Lung (tissue), 11 donors: ENCODE measurements at regions not wholly inside any gene's neighbourhood (a gene's known extent, or its start where the extent isn't known, plus 50 kb on each side); places are given as distances from the start of the nearest gene placed in this dataset.

Experiments used
- ATAC-seq: fragments of 200-7000 bp; cut with Tn5 transposase; one replicate; pipeline ENCODE4 v1.9.1; 2020; ENCODE audit warnings: moderate number of reproducible peaks; ENCODE audit not compliant: insufficient read depth, low FRiP score
- DNase-seq, 3 donors: peaks; one replicate each; pipeline ENCODE4 v3.0.0-alpha.2; 2013 to 2017
- H3K27ac ChIP-seq, 2 donors: one replicate each; pipeline ENCODE4 v1.5.1; 2013; ENCODE audit warnings: mild to moderate bottlenecking in 2 of 2, moderate library complexity in 2 of 2, control low read depth in 1 of 2, inconsistent platforms in 1 of 2, low read depth in 1 of 2, low read length in 1 of 2
- H3K27me3 ChIP-seq, 3 donors: one replicate each; pipeline ENCODE4 v1.5.1; 2013; ENCODE audit warnings: low read length in 2 of 3; ENCODE audit not compliant: control insufficient read depth in 3 of 3, insufficient read depth in 3 of 3
- H3K36me3 ChIP-seq, 4 donors: one replicate each; pipeline ENCODE4 v1.5.1; 2013; ENCODE audit warnings: low read length in 4 of 4, mild to moderate bottlenecking in 1 of 4, moderate library complexity in 1 of 4; ENCODE audit not compliant: control insufficient read depth in 4 of 4, insufficient read depth in 4 of 4
- H3K4me1 ChIP-seq, 5 donors: one replicate each; pipeline ENCODE4 v1.5.1; 2013; ENCODE audit warnings: low read length in 5 of 5, mild to moderate bottlenecking in 2 of 5, moderate library complexity in 1 of 5; ENCODE audit not compliant: control insufficient read depth in 5 of 5, insufficient read depth in 5 of 5
- H3K4me3 ChIP-seq: one replicate; pipeline ENCODE4 v1.5.1; 2013; ENCODE audit warnings: mild to moderate bottlenecking, control low read depth, moderate library complexity
- H3K9ac ChIP-seq, 2 donors: one replicate each; pipeline ENCODE4 v1.5.1; 2013; ENCODE audit warnings: low read length in 2 of 2, control low read depth in 1 of 2; ENCODE audit not compliant: insufficient read depth in 1 of 2
- H3K9me3 ChIP-seq, 4 donors: one replicate each; pipeline ENCODE4 v1.5.1; 2013; ENCODE audit warnings: low read length in 3 of 4, mild to moderate bottlenecking in 1 of 4, moderate library complexity in 1 of 4; ENCODE audit not compliant: control insufficient read depth in 4 of 4, insufficient read depth in 3 of 4
- WGBS, 2 donors: extraction: QIAGEN DNeasy Blood & Tissue Kit; methylation state at CpG; one replicate each; pipeline ENCODE4 v1.1.7; 2013; 5-methylcytosine and 5-hydroxymethylcytosine counted together
- TF ChIP-seq, protein P1 (sequence below): IDR thresholded peaks from 2 replicates; pipeline ENCODE4 v1.5.1; 2012; ENCODE audit warnings: mild to moderate bottlenecking; ENCODE audit errors: control extremely low read depth, extremely low read depth
- donor health status: control.
- donor health status: control.
- donor health status: Bipolar disorder and iron deficiency.
- donor health status: healthy.
- donor health status: DM: yes; HTN: yes; CAD: no.

DNA sequence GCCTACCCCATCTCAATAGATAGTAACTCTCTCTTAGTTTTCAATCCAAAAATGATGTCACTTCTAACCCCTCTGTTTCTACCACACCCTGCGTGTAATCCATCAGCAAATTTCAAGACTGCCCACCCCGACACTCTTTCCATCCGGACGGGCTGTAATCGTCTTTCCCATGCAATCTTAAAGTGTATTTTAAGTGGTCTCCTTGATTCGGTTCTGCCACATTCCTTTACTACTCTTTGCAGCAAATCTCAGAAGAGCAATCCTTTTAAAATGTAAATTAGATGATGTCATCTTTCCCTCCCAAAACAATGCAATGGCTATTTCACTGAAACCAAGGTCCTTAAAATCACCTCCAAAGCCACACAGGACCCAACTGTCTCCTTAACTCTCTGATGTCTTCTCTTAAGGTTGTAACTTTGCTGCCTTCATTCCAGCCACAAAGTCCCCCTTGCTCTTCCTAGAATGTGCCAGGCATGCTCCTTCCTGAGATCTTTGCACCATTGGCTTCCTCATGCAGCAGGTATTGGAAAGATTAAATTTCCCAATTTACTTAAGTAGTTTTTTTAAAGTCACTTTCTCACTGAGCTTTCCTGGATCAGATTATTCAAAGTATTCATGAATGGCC is 932.5 kb upstream of the WWC1 start:
- H3K4me1 ChIP-seq, result no peaks in the 10 kb centered on the region
- H3K4me3 ChIP-seq, result no peak overlapping the region
- no peak for ATAC-seq
- no peak overlapping the region for H3K27ac ChIP-seq
- TF ChIP-seq, protein P1, sequence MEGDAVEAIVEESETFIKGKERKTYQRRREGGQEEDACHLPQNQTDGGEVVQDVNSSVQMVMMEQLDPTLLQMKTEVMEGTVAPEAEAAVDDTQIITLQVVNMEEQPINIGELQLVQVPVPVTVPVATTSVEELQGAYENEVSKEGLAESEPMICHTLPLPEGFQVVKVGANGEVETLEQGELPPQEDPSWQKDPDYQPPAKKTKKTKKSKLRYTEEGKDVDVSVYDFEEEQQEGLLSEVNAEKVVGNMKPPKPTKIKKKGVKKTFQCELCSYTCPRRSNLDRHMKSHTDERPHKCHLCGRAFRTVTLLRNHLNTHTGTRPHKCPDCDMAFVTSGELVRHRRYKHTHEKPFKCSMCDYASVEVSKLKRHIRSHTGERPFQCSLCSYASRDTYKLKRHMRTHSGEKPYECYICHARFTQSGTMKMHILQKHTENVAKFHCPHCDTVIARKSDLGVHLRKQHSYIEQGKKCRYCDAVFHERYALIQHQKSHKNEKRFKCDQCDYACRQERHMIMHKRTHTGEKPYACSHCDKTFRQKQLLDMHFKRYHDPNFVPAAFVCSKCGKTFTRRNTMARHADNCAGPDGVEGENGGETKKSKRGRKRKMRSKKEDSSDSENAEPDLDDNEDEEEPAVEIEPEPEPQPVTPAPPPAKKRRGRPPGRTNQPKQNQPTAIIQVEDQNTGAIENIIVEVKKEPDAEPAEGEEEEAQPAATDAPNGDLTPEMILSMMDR, result no peak
- H3K9ac ChIP-seq, result no peak overlapping the region
- 42 to 48% methylated on average over 6 of the region's 6 CpGs for whole genome bisulfite sequencing, 2 donors
- peaks cover 0 to under 1% (median 0%) of the 10 kb centered on the region in 4 donors for H3K9me3 ChIP-seq
- no peaks in the 10 kb centered on the region for H3K36me3 ChIP-seq
- no peak for DNase-seq
- no peaks in the 10 kb centered on the region for H3K27me3 ChIP-seq

DNA sequence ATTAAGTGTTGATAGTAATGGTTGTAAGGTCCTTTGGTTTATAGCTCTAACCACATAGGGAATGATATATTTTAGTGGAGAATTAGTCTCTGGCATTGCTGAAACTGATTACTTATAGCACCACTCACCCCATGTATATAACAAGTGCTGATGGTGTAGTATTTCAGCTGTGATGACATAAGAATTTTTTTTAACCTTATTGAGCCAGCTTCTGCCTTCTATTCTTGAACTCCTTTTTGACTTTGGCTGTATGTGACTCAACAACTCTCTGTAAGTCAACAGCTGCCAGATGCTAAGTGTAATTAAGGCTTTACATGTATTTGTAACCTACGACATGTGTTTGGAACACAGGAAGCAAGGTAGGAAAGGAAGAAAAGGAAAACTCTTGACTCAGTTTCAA is 929.6 kb upstream of the WWC1 start:
- Histone ChIP-seq H3K27ac (no peak overlapping the region), H3K27me3 (no peaks in the 10 kb centered on the region), H3K9ac (no peak overlapping the region), H3K4me3 (no peak overlapping the region), H3K36me3 (no peaks in the 10 kb centered on the region), H3K4me1 (no peaks in the 10 kb centered on the region), H3K9me3 (no peaks in the 10 kb centered on the region)
- peak in 1 of 3 donors; percentile 15 for DNase-seq
- ATAC-seq, result no peak
- WGBS, 2 donors, result 72 to 79% methylated on average over 1 of the region's 1 CpG
- TF ChIP-seq, protein P1, result no peak

DNA sequence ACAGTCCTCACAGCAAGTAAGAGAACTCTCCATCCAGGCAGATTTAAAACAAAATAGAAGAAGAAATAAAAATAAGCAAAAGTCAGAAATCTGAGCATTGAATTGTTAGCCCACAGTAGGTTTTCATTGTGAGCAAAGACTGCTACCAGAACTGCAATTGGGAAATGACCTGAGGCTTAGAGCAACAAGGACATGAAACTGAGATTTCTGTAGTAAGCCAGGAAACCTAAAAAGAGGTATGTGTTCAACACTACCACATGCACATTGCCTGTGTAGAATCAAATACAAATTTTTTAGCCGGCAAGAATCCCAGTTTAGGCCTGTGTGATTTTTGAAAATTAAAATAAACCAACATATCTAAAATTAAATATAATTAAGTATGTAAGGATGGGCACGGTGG is 928.4 kb upstream of the WWC1 start:
- H3K4me3 ChIP-seq, result no peak overlapping the region
- no peaks in the 10 kb centered on the region for H3K9me3 ChIP-seq
- no peaks in the 10 kb centered on the region for H3K36me3 ChIP-seq
- no peak overlapping the region for H3K9ac ChIP-seq
- H3K4me1 ChIP-seq, result no peaks in the 10 kb centered on the region
- TF ChIP-seq, protein P1, result no peak
- WGBS, 2 donors, result 95% methylated on average over 2 of the region's 2 CpGs
- DNase-seq, result no peak
- no peaks in the 10 kb centered on the region for H3K27me3 ChIP-seq
- no peak overlapping the region for H3K27ac ChIP-seq
- no peak for ATAC-seq

DNA sequence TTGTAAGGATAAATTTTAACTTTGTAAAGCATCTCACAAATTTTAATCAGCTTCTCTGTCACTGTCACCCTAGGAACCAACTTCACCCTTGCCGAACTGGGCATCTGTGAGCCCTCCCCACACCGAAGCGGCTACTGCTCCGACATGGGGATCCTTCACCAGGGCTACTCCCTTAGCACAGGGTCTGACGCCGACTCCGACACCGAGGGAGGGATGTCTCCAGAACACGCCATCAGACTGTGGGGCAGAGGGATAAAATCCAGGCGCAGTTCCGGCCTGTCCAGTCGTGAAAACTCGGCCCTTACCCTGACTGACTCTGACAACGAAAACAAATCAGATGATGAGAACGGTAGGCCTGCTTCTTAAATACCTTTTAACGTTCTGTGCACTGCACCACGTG is 916.3 kb upstream of the WWC1 start:
- ATAC-seq, result no peak
- no peak overlapping the region for H3K4me3 ChIP-seq
- 82 to 85% methylated on average over 17 of the region's 17 CpGs for WGBS, 2 donors
- H3K9ac ChIP-seq, result no peak overlapping the region
- no peak for DNase-seq
- TF ChIP-seq, protein P1, result no peak
- no peak overlapping the region for H3K27ac ChIP-seq
- H3K36me3 ChIP-seq, result no peaks in the 10 kb centered on the region
- H3K9me3 ChIP-seq, result no peaks in the 10 kb centered on the region
- H3K4me1 ChIP-seq, result no peaks in the 10 kb centered on the region
- no peaks in the 10 kb centered on the region for H3K27me3 ChIP-seq
